Bronchial epithelial cell (primary cell): ENCODE measurements at regions not wholly inside any gene's neighbourhood (a gene's known extent, or its start where the extent isn't known, plus 50 kb on each side); places are given as distances from the start of the nearest gene placed in this dataset.

Experiments used
- DNase-seq: peaks from one replicate; pipeline ENCODE4 v3.0.0-alpha.2; 2010; ENCODE audit warnings: low read depth
- FAIRE-seq: peaks from 2 replicates; lab custom pipeline; 2011; peaks lifted over from hg19 to GRCh38; lab: Jason Lieb, UNC
- H3K27me3 ChIP-seq: 2 replicates; pipeline ENCODE4 v1.5.1; 2011; ENCODE audit warnings: low read length; ENCODE audit not compliant: control insufficient read depth, insufficient read depth
- H3K36me3 ChIP-seq: 2 replicates; pipeline ENCODE4 v1.5.1; 2011; ENCODE audit warnings: low read length; ENCODE audit not compliant: control insufficient read depth, insufficient read depth
- H3K4me3 ChIP-seq: 2 replicates; pipeline ENCODE4 v1.5.1; 2011; ENCODE audit warnings: mild to moderate bottlenecking, low read depth, low read length, control low read depth
- TF ChIP-seq, protein P1 (sequence below): IDR thresholded peaks from 2 replicates; pipeline ENCODE4 v1.5.1; 2011; ENCODE audit warnings: mild to moderate bottlenecking, moderate library complexity, low read length, control low read depth, inconsistent platforms; ENCODE audit not compliant: insufficient read depth, severe bottlenecking

DNA sequence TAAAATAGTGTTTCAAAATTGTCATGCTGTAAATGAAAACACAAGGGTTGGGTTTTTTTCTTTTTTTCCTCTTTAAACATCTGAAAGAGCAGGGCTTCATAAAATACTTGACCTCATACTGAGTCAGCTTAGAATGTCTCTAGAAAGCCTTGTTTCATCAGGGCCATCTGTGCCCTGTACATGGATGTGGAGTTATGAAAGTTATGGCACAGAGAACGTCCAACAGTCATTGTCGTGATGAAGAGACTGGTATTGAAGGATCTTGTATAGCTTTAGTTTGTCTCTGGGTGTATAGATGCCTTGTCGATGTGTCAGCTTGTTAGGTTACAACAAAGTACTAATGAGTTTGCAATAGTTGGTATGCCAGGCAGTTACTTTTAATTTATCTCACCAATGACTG is 127.3 kb downstream of the FAM204A start:
- FAIRE-seq (no peak), DNase-seq (no peak)
- TF ChIP-seq, protein P1, sequence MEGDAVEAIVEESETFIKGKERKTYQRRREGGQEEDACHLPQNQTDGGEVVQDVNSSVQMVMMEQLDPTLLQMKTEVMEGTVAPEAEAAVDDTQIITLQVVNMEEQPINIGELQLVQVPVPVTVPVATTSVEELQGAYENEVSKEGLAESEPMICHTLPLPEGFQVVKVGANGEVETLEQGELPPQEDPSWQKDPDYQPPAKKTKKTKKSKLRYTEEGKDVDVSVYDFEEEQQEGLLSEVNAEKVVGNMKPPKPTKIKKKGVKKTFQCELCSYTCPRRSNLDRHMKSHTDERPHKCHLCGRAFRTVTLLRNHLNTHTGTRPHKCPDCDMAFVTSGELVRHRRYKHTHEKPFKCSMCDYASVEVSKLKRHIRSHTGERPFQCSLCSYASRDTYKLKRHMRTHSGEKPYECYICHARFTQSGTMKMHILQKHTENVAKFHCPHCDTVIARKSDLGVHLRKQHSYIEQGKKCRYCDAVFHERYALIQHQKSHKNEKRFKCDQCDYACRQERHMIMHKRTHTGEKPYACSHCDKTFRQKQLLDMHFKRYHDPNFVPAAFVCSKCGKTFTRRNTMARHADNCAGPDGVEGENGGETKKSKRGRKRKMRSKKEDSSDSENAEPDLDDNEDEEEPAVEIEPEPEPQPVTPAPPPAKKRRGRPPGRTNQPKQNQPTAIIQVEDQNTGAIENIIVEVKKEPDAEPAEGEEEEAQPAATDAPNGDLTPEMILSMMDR, result no peak
- Histone ChIP-seq H3K27me3 (no peaks in the 10 kb centered on the region), H3K36me3 (no peaks in the 10 kb centered on the region), H3K4me3 (no peak overlapping the region)

DNA sequence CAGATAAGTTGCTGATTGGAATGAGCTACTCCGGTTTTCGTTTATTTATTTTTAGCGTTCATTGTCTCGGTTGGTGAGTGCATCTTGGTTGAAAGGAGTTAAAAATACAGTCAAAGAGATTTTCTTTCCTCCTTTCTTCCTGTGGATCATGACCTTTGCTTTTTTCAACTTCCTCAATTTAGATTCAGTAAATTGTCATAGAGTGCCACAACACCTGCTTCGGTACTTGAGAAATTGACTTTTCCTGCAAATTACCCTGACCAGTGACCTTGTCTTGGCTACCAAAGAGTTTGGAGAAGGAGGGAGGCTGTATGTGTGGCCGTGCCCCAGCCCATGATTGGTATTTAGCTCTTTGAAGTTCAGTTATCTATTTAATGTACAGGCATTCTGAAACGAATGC is 128.7 kb downstream of the FAM204A start:
- H3K27me3 ChIP-seq, result no peaks in the 10 kb centered on the region
- H3K36me3 ChIP-seq, result no peaks in the 10 kb centered on the region
- TF ChIP-seq, protein P1, result no peak
- no peak for FAIRE-seq
- no peak overlapping the region for H3K4me3 ChIP-seq
- no peak for DNase-seq

DNA sequence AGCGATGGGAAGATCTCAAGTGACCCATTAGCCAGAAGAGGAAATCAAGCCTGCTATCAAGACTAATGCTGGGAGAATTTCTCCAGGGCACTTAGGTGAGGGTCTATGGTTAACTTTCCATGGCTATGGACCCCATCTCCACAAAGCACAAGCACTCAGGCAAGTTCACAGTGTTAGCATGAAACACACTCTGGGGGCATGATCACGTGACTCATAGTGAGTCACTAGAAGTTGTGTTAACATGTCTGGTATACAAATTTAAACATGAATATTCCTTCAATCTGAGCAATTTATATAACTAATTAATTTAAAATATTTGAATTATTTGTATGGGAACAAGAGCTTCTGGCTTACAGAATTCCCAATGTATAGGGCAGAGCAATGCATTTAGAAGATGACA is 131.8 kb downstream of the FAM204A start:
- DNase-seq (peak; percentile 77), FAIRE-seq (no peak)
- Histone ChIP-seq H3K27me3 (no peaks in the 10 kb centered on the region), H3K36me3 (no peaks in the 10 kb centered on the region), H3K4me3 (no peak overlapping the region)
- TF ChIP-seq, protein P1, result no peak

DNA sequence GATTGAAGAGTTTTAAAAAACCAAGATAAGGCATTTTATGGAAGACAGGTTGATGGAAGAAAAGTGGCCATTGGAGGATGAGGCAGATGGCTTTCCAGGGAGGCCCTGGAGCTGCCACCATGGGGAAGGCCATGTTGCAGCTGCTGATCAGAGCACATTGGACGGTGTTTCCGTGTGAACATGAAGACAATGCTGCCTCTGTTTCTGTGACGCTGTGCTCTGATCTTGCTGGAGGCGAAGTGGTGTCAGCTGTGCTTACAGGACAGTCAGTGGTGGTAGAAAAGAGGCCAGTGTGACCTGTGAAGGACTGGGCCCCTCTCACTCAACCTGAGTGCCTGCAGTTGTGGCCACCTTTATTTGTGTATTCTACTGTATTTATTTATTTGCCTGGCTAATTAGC is 132.9 kb downstream of the FAM204A start:
- no peaks in the 10 kb centered on the region for H3K36me3 ChIP-seq
- FAIRE-seq (no peak), DNase-seq (no peak)
- TF ChIP-seq, protein P1, result no peak
- H3K4me3 ChIP-seq, result no peak overlapping the region
- H3K27me3 ChIP-seq, result no peaks in the 10 kb centered on the region

DNA sequence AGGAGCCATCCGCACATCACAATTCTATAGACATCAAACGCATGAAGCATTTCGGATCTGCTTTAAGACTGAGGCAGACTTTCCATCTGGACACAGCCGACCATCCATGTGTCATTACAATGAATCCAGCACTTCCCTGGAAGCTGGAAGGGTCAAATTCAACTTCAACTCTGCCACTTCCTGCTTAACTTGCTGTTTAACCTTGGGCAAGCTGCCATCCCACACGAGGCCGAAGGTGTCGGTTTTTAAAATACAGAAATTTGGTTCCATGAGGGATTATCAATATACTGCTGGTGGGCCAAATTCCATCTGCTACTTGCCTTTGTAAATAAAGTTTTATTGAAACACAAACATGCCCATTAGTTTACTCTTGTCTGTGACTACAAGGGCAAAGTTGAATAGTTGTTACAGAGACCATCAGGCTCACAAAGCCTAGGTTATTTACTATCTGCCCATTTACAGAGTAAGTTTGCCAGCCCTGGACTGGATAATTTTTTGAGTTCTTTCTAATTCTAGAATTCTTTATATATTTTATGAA is 134.6 kb downstream of the FAM204A start:
- Histone ChIP-seq H3K27me3 (no peaks in the 10 kb centered on the region), H3K36me3 (no peaks in the 10 kb centered on the region), H3K4me3 (no peak overlapping the region)
- FAIRE-seq (no peak), DNase-seq (no peak)
- TF ChIP-seq, protein P1, result no peak

DNA sequence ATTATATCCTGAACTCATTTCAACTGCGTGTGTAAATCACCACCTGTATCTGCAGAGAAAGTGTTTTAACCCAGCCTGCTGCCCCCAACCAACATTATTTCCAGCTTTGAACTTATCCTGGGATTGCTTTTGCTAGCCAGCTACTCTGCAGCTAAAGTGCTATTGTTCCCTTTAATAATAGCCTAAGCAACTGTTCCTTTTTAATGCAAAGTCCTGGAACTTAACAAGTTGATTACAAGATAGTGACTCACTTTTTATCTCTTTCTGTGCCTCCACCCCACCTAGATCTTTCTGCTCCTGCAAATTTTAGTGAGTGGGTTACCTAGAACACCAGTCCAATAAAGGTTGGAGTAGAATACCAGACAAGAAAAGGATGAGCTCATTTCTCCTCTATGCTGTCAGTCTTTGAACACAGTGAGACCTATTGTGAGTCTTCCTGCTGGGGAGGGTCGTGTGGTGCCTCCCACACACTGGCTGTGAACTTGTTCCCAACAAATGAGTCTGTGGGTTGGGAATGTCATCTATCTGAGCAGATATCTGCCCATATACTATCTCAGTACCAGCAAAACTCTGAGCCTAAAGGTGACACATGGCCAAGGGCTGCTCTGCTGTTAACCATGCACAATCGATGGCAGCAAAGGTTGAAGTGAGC is 137.7 kb downstream of the FAM204A start:
- Histone ChIP-seq H3K4me3 (no peak overlapping the region), H3K36me3 (no peaks in the 10 kb centered on the region), H3K27me3 (no peaks in the 10 kb centered on the region)
- TF ChIP-seq, protein P1, result no peak
- DNase-seq (no peak), FAIRE-seq (no peak)
